SIG-M5 (cell line): ENCODE measurements at regions not wholly inside any gene's neighbourhood (a gene's known extent, or its start where the extent isn't known, plus 50 kb on each side); places are given as distances from the start of the nearest gene placed in this dataset.
"Not testable (repeated sequence)": the region's sequence is repeated elsewhere in the genome, so short reads cannot be mapped to it uniquely, and the experiment has no call there.

ENCODE experiments used
- DNase-seq: peaks from one replicate; lab custom pipeline; 2025; lab: John Stamatoyannopoulos, UW

GRCh38 chr14:84882830-84883229 lies 647.1 kb upstream of the FLRT2 start:
- no peak for DNase-seq

GRCh38 chr14:84885061-84885460 lies 644.9 kb upstream of the FLRT2 start:
- no peak for DNase-seq

DNA sequence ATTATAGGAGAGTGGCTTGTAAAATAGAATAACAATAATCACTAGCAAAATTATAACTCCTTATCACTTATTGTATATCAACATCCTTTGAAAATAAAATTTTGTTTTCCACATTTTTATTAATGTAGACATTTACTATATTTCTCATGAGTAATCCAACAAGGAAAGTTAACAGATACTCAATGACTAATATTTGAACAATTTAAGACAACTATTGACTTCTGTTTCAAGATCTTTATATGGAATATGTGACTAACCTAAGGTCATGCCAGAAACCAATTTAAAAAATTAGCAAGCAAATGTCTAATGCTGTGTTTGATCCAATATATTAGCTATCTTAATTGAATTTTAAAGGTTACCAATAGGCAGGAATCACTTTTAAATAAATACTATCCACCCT lies 638.5 kb upstream of the FLRT2 start:
- no peak for DNase-seq

DNA sequence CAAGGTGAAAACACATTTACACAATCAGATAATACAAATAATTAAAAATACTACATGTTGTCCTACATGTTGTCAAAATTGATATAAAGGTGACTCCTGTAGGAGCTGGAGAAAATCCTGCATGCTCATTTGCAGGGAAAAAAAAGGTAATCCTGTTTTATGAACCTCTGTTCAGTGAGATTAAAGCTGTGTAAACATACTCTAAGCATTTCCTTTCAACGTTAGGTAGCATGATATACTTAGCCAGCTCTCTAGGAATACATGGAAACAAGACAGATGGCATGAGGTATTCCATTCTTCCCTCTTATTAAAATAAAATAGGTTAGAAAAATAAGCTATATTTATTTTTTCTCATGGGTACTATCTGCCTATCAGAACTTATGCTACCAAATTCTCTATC lies 635.7 kb upstream of the FLRT2 start:
- no peak for DNase-seq

DNA sequence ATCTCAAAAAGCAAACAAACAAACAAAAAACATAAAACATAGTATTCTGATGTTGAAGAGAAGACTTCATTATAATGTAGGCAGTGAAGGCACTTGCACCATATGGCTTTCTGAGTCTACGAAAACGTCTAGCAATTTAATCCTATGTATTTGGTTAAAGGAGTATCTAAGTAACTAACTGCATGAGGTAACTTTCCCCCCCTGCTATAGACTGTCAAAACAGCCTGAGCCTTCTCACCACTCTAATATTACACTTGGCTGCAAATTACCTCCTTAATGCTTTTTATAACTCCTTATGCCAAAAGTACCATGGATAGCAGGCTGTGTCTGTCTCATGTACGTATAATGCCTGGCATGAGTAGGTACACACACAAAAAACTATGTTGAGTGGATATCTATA lies 607.6 kb upstream of the FLRT2 start:
- DNase-seq: no peak

- DNase-seq: no peak
Observed at GRCh38 chr14:84926656-84927055, 603.3 kb upstream of the FLRT2 start.

- no peak for DNase-seq
Observed at GRCh38 chr14:84927096-84927827, 602.7 kb upstream of the FLRT2 start.

- DNase-seq: no peak
Observed at GRCh38 chr14:84929086-84929485, 600.9 kb upstream of the FLRT2 start.

DNA sequence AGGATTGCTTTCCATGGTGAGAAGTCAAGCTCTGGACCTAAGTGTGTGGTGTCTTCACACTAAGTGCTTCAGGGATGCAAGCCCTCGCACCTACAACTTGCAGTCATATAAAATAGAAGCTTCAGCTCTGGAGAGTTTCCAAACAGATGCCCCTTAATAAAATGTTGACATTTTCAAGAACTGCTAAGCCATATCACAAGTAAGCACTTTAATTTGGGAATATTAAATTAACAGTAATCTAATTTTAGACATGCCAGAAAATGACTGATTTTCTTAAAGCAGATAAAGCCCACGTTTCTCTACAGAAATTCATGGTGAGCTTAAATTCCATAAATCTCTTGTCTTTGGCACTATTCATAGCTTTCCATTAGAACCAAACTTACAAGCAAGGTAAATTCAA lies 600.1 kb upstream of the FLRT2 start:
- DNase-seq: no peak

GRCh38 chr14:84937016-84937415 lies 592.9 kb upstream of the FLRT2 start:
- DNase-seq: no peak

- no peak for DNase-seq
Observed at GRCh38 chr14:84937449-84937848, 592.5 kb upstream of the FLRT2 start.

DNA sequence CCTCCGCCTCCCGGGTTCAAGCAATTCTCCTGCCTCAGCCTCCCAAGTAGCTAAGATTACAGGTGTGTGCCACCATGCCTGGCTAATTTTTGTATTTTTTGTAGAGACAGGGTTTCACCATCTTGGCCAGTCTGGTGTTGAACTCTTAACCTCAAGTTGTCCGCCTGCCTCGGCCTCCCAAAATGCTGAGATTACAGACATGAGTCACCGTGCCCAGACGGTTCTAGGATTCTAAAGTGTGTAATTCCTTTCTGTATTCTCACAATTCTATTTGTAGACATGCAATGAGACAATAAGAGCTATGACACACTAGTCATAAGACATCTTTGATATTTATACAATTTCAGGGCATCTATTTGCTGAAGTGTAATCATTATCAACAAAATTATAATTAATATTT lies 585.0 kb upstream of the FLRT2 start:
- DNase-seq: not testable (repeated sequence)

- no peak for DNase-seq
Observed at GRCh38 chr14:84959851-84960520, 570.0 kb upstream of the FLRT2 start.

- no peak for DNase-seq
Observed at GRCh38 chr14:84961637-84962036, 568.3 kb upstream of the FLRT2 start.

DNA sequence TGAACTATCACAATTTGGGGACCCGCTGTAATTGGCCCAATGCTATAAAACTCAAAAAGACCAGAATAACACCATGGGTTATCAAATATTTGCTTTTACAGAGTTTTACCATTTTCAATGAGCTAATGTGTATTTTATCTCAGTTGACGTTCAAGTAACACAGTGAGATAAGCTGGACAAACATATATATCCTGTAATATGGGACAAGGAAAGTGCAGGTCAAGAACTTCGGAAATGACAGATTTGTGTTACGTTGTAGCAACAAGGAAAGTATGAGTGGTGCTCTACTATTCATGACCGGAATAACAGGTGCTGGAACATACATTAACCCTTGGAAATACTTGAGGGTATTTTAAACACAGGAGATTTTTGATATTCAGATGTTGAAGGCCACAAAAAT lies 566.4 kb upstream of the FLRT2 start:
- no peak for DNase-seq

DNA sequence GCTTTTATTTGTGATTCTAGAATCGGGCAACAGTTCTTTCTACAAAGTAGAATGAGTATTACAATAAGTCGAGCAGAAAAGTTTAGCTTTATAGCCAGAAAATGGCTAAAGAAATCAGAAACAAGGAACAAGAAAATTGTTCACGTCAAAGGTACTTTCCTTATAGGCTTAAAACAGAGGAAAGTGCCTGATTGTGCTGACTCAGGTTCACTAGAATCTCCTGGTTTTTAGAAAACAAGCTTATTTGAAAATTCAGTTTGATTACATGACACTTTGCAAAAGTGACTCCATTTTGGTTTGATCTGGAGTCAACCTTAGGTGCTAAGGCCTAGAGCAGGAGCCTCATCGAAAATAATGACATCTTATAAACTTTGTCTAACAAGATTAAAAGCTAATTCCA lies 564.7 kb upstream of the FLRT2 start:
- no peak for DNase-seq

DNA sequence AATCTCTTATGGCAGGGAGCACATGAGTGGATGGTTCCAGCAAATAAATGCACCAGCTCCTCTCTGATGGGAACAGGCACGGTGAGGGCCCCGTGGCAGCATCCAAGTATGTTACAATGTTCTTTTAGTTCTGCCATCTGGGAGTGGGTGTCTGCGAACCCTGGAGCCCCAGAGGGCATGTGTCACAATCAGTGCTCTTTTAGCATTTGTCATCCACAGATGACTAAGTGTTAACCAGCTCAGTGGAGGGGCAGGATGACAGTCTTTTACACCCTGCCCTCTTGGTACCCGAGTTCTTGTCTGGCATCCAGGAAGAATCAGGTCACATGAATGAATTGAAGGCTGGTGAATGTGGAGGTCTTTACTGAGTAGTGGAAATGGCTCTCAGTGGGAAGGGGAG lies 560.4 kb upstream of the FLRT2 start:
- no peak for DNase-seq

- DNase-seq: no peak
Observed at GRCh38 chr14:84975241-84975902, 554.6 kb upstream of the FLRT2 start.

DNA sequence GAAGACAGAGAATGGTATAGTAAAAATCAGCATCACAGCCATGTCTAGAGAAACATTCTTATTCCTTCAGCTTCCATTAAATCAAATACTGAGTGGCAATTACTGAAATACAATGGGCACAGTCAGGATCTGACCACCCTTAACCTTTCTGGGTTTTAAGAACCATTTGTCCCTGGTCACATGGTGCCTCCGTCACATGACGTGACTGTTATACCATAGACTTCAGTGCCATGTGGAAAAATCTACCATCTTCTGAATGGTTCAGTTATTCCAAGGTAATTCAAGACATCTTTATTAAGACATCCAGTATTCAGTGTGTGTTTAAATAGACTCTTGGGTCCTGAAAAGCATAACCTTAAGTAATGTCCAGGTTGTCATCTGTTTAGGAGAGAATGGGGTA lies 553.1 kb upstream of the FLRT2 start:
- DNase-seq: no peak

- DNase-seq: no peak
Observed at GRCh38 chr14:84987042-84987441, 542.9 kb upstream of the FLRT2 start.

- DNase-seq: no peak
Observed at GRCh38 chr14:84988357-84988756, 541.6 kb upstream of the FLRT2 start.

GRCh38 chr14:84991021-84991420 lies 538.9 kb upstream of the FLRT2 start:
- no peak for DNase-seq

DNA sequence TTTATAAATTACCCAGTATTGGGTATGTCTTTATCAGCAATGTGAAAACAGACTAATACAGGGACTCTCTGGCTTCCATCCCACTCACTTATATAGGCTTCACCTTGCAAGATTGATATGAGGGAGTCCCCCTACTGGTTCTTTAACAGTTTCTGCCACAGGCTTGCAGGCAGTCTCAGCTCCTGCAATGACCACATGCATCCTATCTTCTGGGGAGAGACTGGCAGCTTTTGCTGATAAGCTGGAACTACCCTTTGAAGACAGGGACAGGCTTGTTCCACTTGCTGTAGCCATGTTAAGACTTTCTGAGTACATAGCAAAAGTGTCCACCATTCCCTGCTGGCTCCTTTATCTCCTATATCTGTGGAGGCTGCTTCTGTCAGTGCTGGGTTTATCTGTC lies 531.7 kb upstream of the FLRT2 start:
- no peak for DNase-seq
